GM12875 (cell line): ENCODE measurements at regions not wholly inside any gene's neighbourhood (a gene's known extent, or its start where the extent isn't known, plus 50 kb on each side); places are given as distances from the start of the nearest gene placed in this dataset.

Source experiments
- H3K4me3 ChIP-seq: one replicate; pipeline ENCODE4 v1.5.1; 2011; ENCODE audit warnings: low read depth, low read length, control low read depth
- CTCF ChIP-seq: IDR thresholded peaks from 2 replicates; pipeline ENCODE4 v1.5.1; 2011; ENCODE audit warnings: low read depth, mild to moderate bottlenecking, control low read depth, inconsistent platforms, low read length, moderate library complexity, borderline replicate concordance; ENCODE audit not compliant: insufficient read depth

DNA sequence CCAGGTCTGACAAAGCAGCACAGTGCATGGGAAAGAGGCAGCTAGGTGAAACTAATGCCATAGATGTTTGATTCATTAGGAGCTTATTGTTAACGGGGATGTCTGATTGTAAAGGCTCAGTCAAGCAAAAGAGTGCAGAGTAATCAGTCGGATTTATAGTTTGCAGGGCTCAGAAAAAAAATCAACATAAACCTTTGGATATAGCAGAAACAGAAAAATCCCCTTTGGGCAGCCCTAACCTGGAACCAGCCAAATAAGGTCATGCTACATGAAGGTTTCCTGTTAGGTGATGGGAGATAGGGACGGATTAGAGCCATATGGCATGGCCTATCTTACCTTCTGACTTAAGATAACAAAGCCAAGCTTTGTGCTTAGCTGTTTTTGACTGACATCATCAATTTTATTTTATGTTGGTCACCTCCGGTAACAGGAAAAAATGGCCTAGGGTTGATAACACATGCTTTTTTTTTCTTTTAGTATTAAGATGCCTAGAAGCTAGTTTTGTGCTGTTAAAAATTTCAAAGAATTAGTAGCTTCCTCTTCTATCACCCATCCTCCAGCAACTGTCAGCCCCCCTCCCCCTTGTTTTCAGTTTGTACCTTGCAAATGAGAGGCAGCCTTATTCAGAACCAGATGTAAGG lies 60.7 kb upstream of the ZEB2 start:
- no peak for TF ChIP-seq CTCF

GRCh38 chr2:144579556-144579955 lies 59.6 kb upstream of the ZEB2 start:
- TF ChIP-seq CTCF = no peak
- no peak overlapping the region for H3K4me3 ChIP-seq

More for the DNA sequence above, 60.7 kb upstream of the ZEB2 start:
- no peak overlapping the region for H3K4me3 ChIP-seq

- no peak overlapping the region for H3K4me3 ChIP-seq
- no peak for TF ChIP-seq CTCF
Measured at GRCh38 chr2:144578099-144578498, 58.2 kb upstream of the ZEB2 start.

DNA sequence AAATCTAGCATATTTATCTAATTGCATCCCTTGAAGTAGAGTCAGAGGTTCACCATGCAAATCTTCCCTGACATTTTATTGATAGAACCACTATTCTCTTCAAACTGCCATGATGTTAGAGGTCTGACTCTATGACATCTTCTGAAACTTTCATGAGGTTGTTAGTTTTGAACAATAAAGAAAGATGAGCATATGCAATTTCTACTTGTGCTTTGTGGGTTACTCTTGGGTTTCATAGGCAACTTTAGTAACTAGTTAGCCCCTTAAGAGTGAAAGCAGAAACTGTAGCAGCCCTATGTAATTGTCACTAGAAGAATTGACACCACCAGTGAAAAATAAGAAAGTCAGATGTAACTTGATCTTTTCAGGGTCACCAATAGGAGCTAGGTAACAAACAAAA lies 53.1 kb upstream of the ZEB2 start:
- no peak overlapping the region for H3K4me3 ChIP-seq
- TF ChIP-seq CTCF = no peak

GRCh38 chr2:144571770-144572169 lies 51.9 kb upstream of the ZEB2 start:
- no peak overlapping the region for H3K4me3 ChIP-seq
- TF ChIP-seq CTCF = no peak

GRCh38 chr2:144570566-144570965 lies 50.6 kb upstream of the ZEB2 start:
- TF ChIP-seq CTCF = no peak
- H3K4me3 ChIP-seq = no peak overlapping the region
